ENCODE measurements at regions not wholly inside any gene's neighbourhood (a gene's known extent, or its start where the extent isn't known, plus 50 kb on each side); places are given as distances from the start of the nearest gene placed in this dataset.

DNA sequence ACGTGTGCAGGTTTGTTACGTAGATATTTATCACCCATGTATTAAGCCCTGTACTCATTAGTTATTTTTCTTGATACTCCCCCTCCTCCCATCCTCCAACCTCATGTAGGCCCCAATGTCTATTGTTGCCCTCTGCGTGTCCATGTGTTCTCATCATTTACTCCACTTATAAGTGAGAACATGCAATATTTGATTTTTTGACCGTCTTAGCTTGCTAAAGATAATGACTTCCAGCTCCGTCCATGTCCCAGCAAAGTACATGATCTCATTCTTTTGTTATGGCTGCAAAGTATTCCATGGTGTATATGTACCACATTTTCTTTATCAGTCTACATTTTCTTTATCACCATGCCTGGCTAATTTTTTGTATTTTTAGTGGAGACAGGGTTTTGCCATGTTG is 623.2 kb downstream of the SQOR start:
- Histone ChIP-seq H2BK120ac (ENCODE audit: low read depth, low read length) (no peak overlapping the region), H3K4me3 (ENCODE audit: insufficient read depth in 1 of 2, low read depth in 1 of 2, low read length in 2 of 2) (no peak overlapping the region), H3K79me1 (replicated peaks; ENCODE audit: low read length, poor library complexity, severe bottlenecking) (no peaks in the 10 kb centered on the region), H2AK5ac (ENCODE audit: low read length, severe bottlenecking) (no peak overlapping the region), H3K4ac (ENCODE audit: low read depth in 1 of 2, low read length in 2 of 2) (no peak overlapping the region), H2BK12ac (ENCODE audit: low read length in 2 of 2) (no peak overlapping the region), H3K23ac (ENCODE audit: low read length in 2 of 2) (no peak overlapping the region), H3K4me1 (ENCODE audit: control insufficient read depth, insufficient read depth, low read depth, low read length) (no peaks in the 10 kb centered on the region), H2AFZ (ENCODE audit: low read depth, low read length) (no peak overlapping the region), H2BK5ac (ENCODE audit: low read depth, low read length, poor library complexity, severe bottlenecking) (no peak overlapping the region), H3K9ac (ENCODE audit: low read length) (no peak overlapping the region), H3K27ac (ENCODE audit: low read length, poor library complexity, severe bottlenecking) (no peak overlapping the region), H4K91ac (ENCODE audit: low read length) (no peak overlapping the region), H3K18ac (ENCODE audit: low read depth in 1 of 2, low read length in 2 of 2) (no peak overlapping the region), H3K36me3 (ENCODE audit: control insufficient read depth in 1 of 2, insufficient read depth in 2 of 2, low read depth in 1 of 2, low read length in 2 of 2) (no peaks in the 10 kb centered on the region), H3K4me2 (ENCODE audit: low read length, poor library complexity, severe bottlenecking) (no peak overlapping the region), H3K14ac (ENCODE audit: low read length in 2 of 2) (no peak overlapping the region), H3K27me3 (ENCODE audit: control insufficient read depth in 1 of 2, insufficient read depth in 1 of 2, low read length in 2 of 2) (no peaks in the 10 kb centered on the region), H3K9me3 (ENCODE audit: control insufficient read depth, low read length) (peaks cover 3% of the 10 kb centered on the region), H4K8ac (ENCODE audit: low read length) (no peak overlapping the region), H2BK15ac (ENCODE audit: low read depth, poor library complexity, severe bottlenecking) (no peak overlapping the region)
- no peak for DNase-seq
- 95% methylated on average over 3 of the region's 5 CpGs for WGBS

DNA sequence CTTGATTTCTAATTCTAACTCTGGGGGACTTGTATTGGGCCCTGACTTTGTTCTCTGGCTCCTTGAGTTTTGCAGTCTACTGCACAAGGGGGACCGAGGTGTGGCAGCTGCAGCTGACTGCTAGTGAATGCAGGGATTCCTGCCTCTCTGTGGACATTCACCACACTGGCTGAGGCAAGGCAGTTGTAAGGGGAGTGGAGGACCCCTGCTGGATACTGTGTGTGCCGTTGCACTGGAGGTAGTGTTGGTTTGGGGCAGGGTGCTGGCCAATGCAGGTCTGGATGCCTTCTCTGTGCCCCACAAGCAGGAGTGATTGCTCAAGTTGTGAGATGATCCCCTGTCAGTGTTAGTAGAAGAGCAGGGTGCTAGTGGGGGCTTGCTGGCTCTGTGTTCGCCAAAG is 626.1 kb downstream of the SQOR start:
- H3K4me2 ChIP-seq (ENCODE audit: low read length, poor library complexity, severe bottlenecking): no peak overlapping the region

DNA sequence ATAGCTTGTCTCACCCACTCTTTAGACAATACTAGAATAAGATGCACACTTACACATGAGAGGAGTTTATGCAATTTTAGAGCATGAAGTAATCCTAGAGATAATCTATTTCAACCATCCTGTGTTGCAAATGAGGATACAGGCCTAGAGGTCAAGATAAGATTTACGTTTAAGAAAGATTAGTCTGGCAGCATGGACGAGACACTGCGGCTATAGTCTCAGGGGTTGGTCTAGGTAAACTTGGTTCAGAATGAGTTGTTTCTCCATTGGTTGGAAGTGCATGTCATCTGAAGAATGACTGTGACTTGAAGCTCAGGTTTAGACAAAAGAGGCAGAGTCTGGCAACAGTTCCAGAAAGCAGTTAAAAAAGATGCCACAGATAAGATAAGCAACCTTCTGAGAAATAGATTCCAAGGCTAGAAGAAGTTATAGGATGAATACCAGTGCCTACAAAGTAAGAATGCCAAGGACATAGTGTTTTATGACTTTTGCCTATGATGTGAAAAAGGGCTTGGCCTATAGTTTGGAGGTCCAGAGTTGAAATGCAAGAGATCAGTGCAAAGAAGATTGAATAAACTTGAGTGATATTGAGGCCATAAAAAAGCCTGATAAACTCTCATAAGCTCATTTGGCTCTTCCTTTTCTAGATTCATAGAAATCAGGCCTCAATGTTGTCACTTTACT is 631.0 kb downstream of the SQOR start:
- H2BK15ac ChIP-seq (ENCODE audit: low read depth, poor library complexity, severe bottlenecking): no peak overlapping the region
- no peak overlapping the region for H4K8ac ChIP-seq (ENCODE audit: low read length)
- no peaks in the 10 kb centered on the region for H3K27me3 ChIP-seq (ENCODE audit: control insufficient read depth in 1 of 2, insufficient read depth in 1 of 2, low read length in 2 of 2)
- no peak overlapping the region for H3K23ac ChIP-seq (ENCODE audit: low read length in 2 of 2)
- DNase-seq: no peak
- no peak overlapping the region for H2BK12ac ChIP-seq (ENCODE audit: low read length in 2 of 2)
- no peak overlapping the region for H3K9ac ChIP-seq (ENCODE audit: low read length)
- H3K18ac ChIP-seq (ENCODE audit: low read depth in 1 of 2, low read length in 2 of 2): no peak overlapping the region
- no peak overlapping the region for H4K91ac ChIP-seq (ENCODE audit: low read length)
- no peaks in the 10 kb centered on the region for H3K79me1 ChIP-seq (replicated peaks; ENCODE audit: low read length, poor library complexity, severe bottlenecking)
- WGBS: 30% methylated on average over 3 of the region's 3 CpGs
- no peak overlapping the region for H3K14ac ChIP-seq (ENCODE audit: low read length in 2 of 2)
- no peak overlapping the region for H2AFZ ChIP-seq (ENCODE audit: low read depth, low read length)
- H2BK5ac ChIP-seq (ENCODE audit: low read depth, low read length, poor library complexity, severe bottlenecking): no peak overlapping the region
- H3K4me3 ChIP-seq (ENCODE audit: insufficient read depth in 1 of 2, low read depth in 1 of 2, low read length in 2 of 2): no peak overlapping the region
- H3K9me3 ChIP-seq (ENCODE audit: control insufficient read depth, low read length): peaks cover 6% of the 10 kb centered on the region
- no peak overlapping the region for H3K4me2 ChIP-seq (ENCODE audit: low read length, poor library complexity, severe bottlenecking)
- H3K27ac ChIP-seq (ENCODE audit: low read length, poor library complexity, severe bottlenecking): no peak overlapping the region
- H3K4me1 ChIP-seq (ENCODE audit: control insufficient read depth, insufficient read depth, low read depth, low read length): no peaks in the 10 kb centered on the region
- H2BK120ac ChIP-seq (ENCODE audit: low read depth, low read length): no peak overlapping the region
- no peak overlapping the region for H3K4ac ChIP-seq (ENCODE audit: low read depth in 1 of 2, low read length in 2 of 2)
- no peaks in the 10 kb centered on the region for H3K36me3 ChIP-seq (ENCODE audit: control insufficient read depth in 1 of 2, insufficient read depth in 2 of 2, low read depth in 1 of 2, low read length in 2 of 2)
- H2AK5ac ChIP-seq (ENCODE audit: low read length, severe bottlenecking): no peak overlapping the region

More for the DNA sequence above, 626.1 kb downstream of the SQOR start:
- Histone ChIP-seq H4K91ac (ENCODE audit: low read length) (no peak overlapping the region), H3K9me3 (ENCODE audit: control insufficient read depth, low read length) (peaks cover 6% of the 10 kb centered on the region), H2BK5ac (ENCODE audit: low read depth, low read length, poor library complexity, severe bottlenecking) (no peak overlapping the region), H2BK12ac (ENCODE audit: low read length in 2 of 2) (no peak overlapping the region), H2AFZ (ENCODE audit: low read depth, low read length) (no peak overlapping the region), H2AK5ac (ENCODE audit: low read length, severe bottlenecking) (no peak overlapping the region), H3K27ac (ENCODE audit: low read length, poor library complexity, severe bottlenecking) (no peak overlapping the region), H3K27me3 (ENCODE audit: control insufficient read depth in 1 of 2, insufficient read depth in 1 of 2, low read length in 2 of 2) (no peaks in the 10 kb centered on the region), H3K18ac (ENCODE audit: low read depth in 1 of 2, low read length in 2 of 2) (no peak overlapping the region), H4K8ac (ENCODE audit: low read length) (no peak overlapping the region), H2BK15ac (ENCODE audit: low read depth, poor library complexity, severe bottlenecking) (no peak overlapping the region), H2BK120ac (ENCODE audit: low read depth, low read length) (no peak overlapping the region), H3K79me1 (replicated peaks; ENCODE audit: low read length, poor library complexity, severe bottlenecking) (no peaks in the 10 kb centered on the region), H3K4me3 (ENCODE audit: insufficient read depth in 1 of 2, low read depth in 1 of 2, low read length in 2 of 2) (no peak overlapping the region), H3K9ac (ENCODE audit: low read length) (no peak overlapping the region), H3K14ac (ENCODE audit: low read length in 2 of 2) (no peak overlapping the region), H3K4ac (ENCODE audit: low read depth in 1 of 2, low read length in 2 of 2) (no peak overlapping the region), H3K36me3 (ENCODE audit: control insufficient read depth in 1 of 2, insufficient read depth in 2 of 2, low read depth in 1 of 2, low read length in 2 of 2) (no peaks in the 10 kb centered on the region), H3K23ac (ENCODE audit: low read length in 2 of 2) (no peak overlapping the region), H3K4me1 (ENCODE audit: control insufficient read depth, insufficient read depth, low read depth, low read length) (no peaks in the 10 kb centered on the region)
- 74% methylated on average over 3 of the region's 3 CpGs for WGBS
- no peak for DNase-seq

DNA sequence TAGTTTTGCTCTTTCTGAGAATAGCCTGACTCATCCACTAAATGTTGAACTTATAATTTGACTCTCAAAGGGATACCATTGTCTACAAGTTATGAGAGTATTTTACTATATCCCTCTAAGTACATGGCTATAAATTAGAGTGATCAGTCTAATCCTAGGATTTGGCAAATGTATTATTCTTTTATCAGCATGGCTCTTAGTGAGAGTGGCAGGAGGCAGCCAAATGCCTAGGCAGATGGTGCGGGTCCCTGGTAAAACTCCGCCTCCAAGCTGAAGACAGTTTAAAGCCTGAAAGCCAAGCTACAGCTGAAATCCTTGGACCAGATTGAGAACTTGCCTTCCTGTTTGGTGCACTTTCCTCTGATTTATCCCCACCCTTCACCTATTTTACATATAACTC is 631.8 kb downstream of the SQOR start:
- Histone ChIP-seq H2BK15ac (ENCODE audit: low read depth, poor library complexity, severe bottlenecking) (no peak overlapping the region), H3K4me1 (ENCODE audit: control insufficient read depth, insufficient read depth, low read depth, low read length) (no peaks in the 10 kb centered on the region), H3K18ac (ENCODE audit: low read depth in 1 of 2, low read length in 2 of 2) (no peak overlapping the region), H3K4me2 (ENCODE audit: low read length, poor library complexity, severe bottlenecking) (no peak overlapping the region), H3K27ac (ENCODE audit: low read length, poor library complexity, severe bottlenecking) (no peak overlapping the region), H4K91ac (ENCODE audit: low read length) (no peak overlapping the region), H3K27me3 (ENCODE audit: control insufficient read depth in 1 of 2, insufficient read depth in 1 of 2, low read length in 2 of 2) (no peaks in the 10 kb centered on the region), H2BK120ac (ENCODE audit: low read depth, low read length) (no peak overlapping the region), H2AK5ac (ENCODE audit: low read length, severe bottlenecking) (no peak overlapping the region), H2BK5ac (ENCODE audit: low read depth, low read length, poor library complexity, severe bottlenecking) (no peak overlapping the region), H3K23ac (ENCODE audit: low read length in 2 of 2) (no peak overlapping the region), H2AFZ (ENCODE audit: low read depth, low read length) (no peak overlapping the region), H4K8ac (ENCODE audit: low read length) (no peak overlapping the region), H3K36me3 (ENCODE audit: control insufficient read depth in 1 of 2, insufficient read depth in 2 of 2, low read depth in 1 of 2, low read length in 2 of 2) (no peaks in the 10 kb centered on the region), H3K9ac (ENCODE audit: low read length) (no peak overlapping the region), H3K79me1 (replicated peaks; ENCODE audit: low read length, poor library complexity, severe bottlenecking) (no peaks in the 10 kb centered on the region), H2BK12ac (ENCODE audit: low read length in 2 of 2) (no peak overlapping the region), H3K14ac (ENCODE audit: low read length in 2 of 2) (no peak overlapping the region), H3K4me3 (ENCODE audit: insufficient read depth in 1 of 2, low read depth in 1 of 2, low read length in 2 of 2) (no peak overlapping the region), H3K9me3 (ENCODE audit: control insufficient read depth, low read length) (peaks cover 3% of the 10 kb centered on the region), H3K4ac (ENCODE audit: low read depth in 1 of 2, low read length in 2 of 2) (no peak overlapping the region)
- 100% methylated on average over 2 of the region's 2 CpGs for WGBS
- no peak for DNase-seq
